ENCODE measurements at regions not wholly inside any gene's neighbourhood (a gene's known extent, or its start where the extent isn't known, plus 50 kb on each side); places are given as distances from the start of the nearest gene placed in this dataset.

- Histone ChIP-seq H4K20me1 (ENCODE audit: insufficient read depth, low read length) (no peaks in the 10 kb centered on the region), H3K9me1 (ENCODE audit: insufficient read depth, low read length) (no peaks in the 10 kb centered on the region), H3K56ac (ENCODE audit: extremely low read depth, insufficient read depth, low read length) (no peak overlapping the region), H2AK5ac (ENCODE audit: low read depth, low read length) (no peak overlapping the region), H3K4me2 (ENCODE audit: low read depth, low read length) (no peak overlapping the region), H3K4ac (ENCODE audit: low read depth, low read length) (no peak overlapping the region), H4K8ac (ENCODE audit: low read depth in 2 of 2, low read length in 2 of 2) (no peak overlapping the region), H3K18ac (ENCODE audit: low read depth, low read length) (no peak overlapping the region), H3K4me3 (ENCODE audit: insufficient read depth, low read depth, low read length) (no peak overlapping the region), H2AK9ac (replicated peaks; ENCODE audit: low read depth, low read length, poor library complexity) (no peak overlapping the region), H2BK15ac (ENCODE audit: low read depth, low read length) (no peak overlapping the region), H4K91ac (ENCODE audit: insufficient read depth, low read depth, low read length) (no peak overlapping the region), H2BK120ac (ENCODE audit: low read depth, low read length) (no peak overlapping the region), H3K9ac (ENCODE audit: low read depth, low read length) (no peak overlapping the region), H3K36me3 (ENCODE audit: control insufficient read depth, insufficient read depth, low read length) (no peaks in the 10 kb centered on the region), H3K4me1 (ENCODE audit: control insufficient read depth, insufficient read depth, low read length) (no peaks in the 10 kb centered on the region), H3K79me1 (ENCODE audit: low read depth in 1 of 2, low read length in 2 of 2) (no peaks in the 10 kb centered on the region), H2BK5ac (ENCODE audit: low read depth, low read length, poor library complexity, severe bottlenecking) (no peak overlapping the region), H2BK20ac (ENCODE audit: low read depth, low read length) (no peak overlapping the region), H3K27ac (ENCODE audit: insufficient read depth, low read length) (no peak overlapping the region), H3K27me3 (ENCODE audit: control insufficient read depth, insufficient read depth, low read length) (no peaks in the 10 kb centered on the region), H2AFZ (replicated peaks; ENCODE audit: low read length, poor library complexity) (no peak overlapping the region), H3K23ac (ENCODE audit: low read depth, low read length) (no peak overlapping the region), H4K5ac (ENCODE audit: low read depth, low read length) (no peak overlapping the region), H3K14ac (replicated peaks; ENCODE audit: low read depth, low read length) (no peak overlapping the region), H3K9me3 (ENCODE audit: control insufficient read depth, insufficient read depth, low read length) (no peaks in the 10 kb centered on the region)
- ATAC-seq (ENCODE audit: low read depth) (no peak), DNase-seq (no peak)
- POLR2A ChIA-PET (ENCODE audit: unreplicated experiment): no interaction called here
- BruUV-seq (replicated peaks): no TSS peak
- intact Hi-C loops (cut with micrococcal nuclease): no loop called here
- dilution Hi-C loops (cut with HindIII; ENCODE audit: low sequenced_read_pairs, unreplicated experiment): no loop called here
- TF ChIP-seq POLR2A (IDR thresholded peaks at IDR 0.05; ENCODE audit: low read depth, low read length): no peak
- TF ChIP-seq MAFK (IDR thresholded peaks at IDR 0.05; ENCODE audit: low read depth, low read length): no peak
- TF ChIP-seq, protein P1, sequence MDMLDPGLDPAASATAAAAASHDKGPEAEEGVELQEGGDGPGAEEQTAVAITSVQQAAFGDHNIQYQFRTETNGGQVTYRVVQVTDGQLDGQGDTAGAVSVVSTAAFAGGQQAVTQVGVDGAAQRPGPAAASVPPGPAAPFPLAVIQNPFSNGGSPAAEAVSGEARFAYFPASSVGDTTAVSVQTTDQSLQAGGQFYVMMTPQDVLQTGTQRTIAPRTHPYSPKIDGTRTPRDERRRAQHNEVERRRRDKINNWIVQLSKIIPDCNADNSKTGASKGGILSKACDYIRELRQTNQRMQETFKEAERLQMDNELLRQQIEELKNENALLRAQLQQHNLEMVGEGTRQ (IDR thresholded peaks at IDR 0.05; ENCODE audit: low read depth, low read length): no peak
- TF ChIP-seq RCOR1 (IDR thresholded peaks at IDR 0.05; ENCODE audit: insufficient replicate concordance, low read length): no peak
- TF ChIP-seq RFX5 (IDR thresholded peaks at IDR 0.05; ENCODE audit: low read depth, low read length): no peak
- no peak for TF ChIP-seq CEBPB (IDR thresholded peaks at IDR 0.05; ENCODE audit: low read depth, low read length)
- TF ChIP-seq NFE2L2 (IDR thresholded peaks at IDR 0.05; ENCODE audit: low read depth, low read length): no peak
- no peak for TF ChIP-seq RAD21 (IDR thresholded peaks at IDR 0.05; ENCODE audit: low read length)
- TF ChIP-seq MAZ (IDR thresholded peaks at IDR 0.05; ENCODE audit: borderline replicate concordance, low read depth, low read length): no peak
- TF ChIP-seq BHLHE40 (IDR thresholded peaks at IDR 0.05; ENCODE audit: low read depth, low read length): no peak
- no peak for TF ChIP-seq SMC3 (IDR thresholded peaks at IDR 0.05; ENCODE audit: low read depth, low read length)
- in situ Hi-C loops (cut with MboI; ENCODE audit: low sequenced_read_pairs): no loop called here
- CTCF ChIA-PET: interaction anchor here (0.7 kb wide), 1 partner anchor 838 kb away, joined by 3 read pairs; no protein-coding TSS in a partner anchor
Measured at GRCh38 chr9:30125881-30126280, 2258.6 kb upstream of the ACO1 start.
